Head of caudate nucleus (tissue), 42 donors: ENCODE measurements at regions not wholly inside any gene's neighbourhood (a gene's known extent, or its start where the extent isn't known, plus 50 kb on each side); places are given as distances from the start of the nearest gene placed in this dataset.

ENCODE experiments used
- DNase-seq, 42 donors: peaks; one replicate each; pipeline versions ENCODE4 v3.0.0 to v3.0.0-alpha.2; 2020 to 2021; ENCODE audit warnings: mixed read lengths in 7 of 42
- intact Hi-C: fragments of 100-400 bp; cut with DNase I; formaldehyde crosslinking; loops from one replicate; pipeline ENCODE4 v1.15.0; 2022

DNA sequence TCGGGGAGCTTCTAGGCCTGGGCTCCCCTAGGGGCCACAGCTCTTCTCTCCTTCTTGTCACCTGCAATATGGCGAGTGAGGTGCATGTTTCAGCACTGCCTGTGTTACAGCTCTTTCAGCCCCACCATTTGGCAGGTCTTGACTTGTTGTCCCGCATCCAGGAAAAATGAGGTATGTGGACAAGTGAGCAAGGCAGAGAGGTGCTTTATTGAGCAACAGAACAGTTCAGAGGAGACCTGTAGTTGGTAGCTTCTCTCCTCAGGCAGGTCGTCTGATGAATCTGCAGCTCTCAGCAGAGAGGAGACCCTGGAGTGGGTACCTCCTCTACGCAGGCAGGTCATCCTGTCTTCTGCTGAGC, 208.2 kb upstream of the USP25 start:
- peak in 1 of 42 donors; percentile 27 for DNase-seq
- intact Hi-C loops = no loop called here

DNA sequence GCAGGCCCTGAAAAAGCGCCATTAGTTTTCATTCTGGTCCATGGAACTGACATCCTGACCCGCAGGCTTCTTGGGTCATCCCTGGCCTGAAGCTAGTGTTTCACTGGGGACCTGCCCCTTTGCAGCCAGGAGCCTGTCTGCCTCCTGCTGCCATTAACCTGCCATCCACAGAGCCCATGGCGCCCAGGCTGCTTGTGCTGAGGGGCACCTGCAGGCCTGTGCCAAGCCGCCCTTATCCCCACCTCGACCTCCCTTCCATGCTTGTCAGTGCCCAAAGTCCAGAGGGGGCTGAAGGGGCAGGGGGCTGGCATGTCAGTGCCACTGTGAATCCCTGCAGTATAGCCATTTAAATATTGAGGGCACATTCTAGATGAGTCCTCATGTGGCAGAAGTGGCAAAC, 207.6 kb upstream of the USP25 start:
- DNase-seq = no peak
- intact Hi-C loops = no loop called here

DNA sequence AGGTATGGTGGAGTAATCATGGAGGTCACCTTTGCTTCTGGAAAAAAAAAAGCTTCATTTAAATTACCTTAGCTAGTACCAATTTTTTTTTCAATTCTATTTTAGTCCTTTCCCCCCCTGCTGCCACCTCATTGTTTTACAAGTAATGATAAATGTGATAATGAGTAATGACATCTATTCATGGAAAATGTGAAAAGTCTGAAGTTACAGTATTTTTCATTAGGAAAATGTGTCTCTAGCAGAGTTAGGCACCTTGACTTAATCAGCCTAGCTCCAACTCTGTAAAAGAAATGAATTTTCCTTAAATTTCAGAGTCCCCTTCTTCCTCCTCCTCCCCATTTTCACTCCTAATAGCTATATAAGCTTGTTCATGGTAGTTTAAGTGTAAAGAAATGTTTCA, 204.9 kb upstream of the USP25 start:
- intact Hi-C loops = no loop called here
- no peak for DNase-seq

DNA sequence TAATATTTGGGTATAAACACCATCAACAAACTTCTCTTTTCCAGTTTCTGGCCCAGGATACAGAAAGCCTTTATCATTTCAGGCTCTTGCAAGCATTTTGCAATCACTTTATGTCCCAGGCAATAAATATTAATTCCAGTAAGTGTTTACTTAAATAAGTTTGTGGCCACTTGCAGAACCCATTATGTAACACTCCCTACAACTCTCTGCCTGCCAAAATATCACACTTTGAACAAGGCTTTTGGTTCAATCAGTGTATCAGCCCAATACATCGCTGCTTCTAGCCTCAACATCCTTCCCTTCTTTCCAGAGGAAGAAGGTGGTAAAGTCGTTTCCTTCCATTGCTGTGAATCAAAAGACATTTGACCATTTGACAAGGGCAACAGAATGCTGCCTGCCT, 203.0 kb upstream of the USP25 start:
- DNase-seq = no peak

DNA sequence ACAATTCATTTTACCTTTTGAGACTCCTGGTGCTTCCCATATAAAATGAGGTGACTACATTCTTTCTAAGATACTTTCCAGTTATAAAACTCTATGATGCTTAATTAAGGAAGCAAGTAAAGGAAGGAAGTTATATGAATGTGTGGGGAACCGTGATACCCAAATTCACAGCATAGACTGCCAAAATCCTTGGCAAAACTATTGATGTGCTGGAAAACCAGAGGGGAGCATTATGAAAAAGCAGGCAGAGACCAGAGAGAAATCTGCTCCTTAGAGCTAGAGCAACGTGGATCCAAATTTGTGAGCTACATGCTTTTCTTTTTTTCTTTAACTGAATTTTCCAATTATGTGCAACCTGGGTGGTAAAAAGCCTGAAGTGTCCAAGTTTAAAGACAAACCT, 201.4 kb upstream of the USP25 start:
- DNase-seq = no peak
- intact Hi-C loops = no loop called here

More for the DNA sequence above, 203.0 kb upstream of the USP25 start:
- intact Hi-C loops = no loop called here

DNA sequence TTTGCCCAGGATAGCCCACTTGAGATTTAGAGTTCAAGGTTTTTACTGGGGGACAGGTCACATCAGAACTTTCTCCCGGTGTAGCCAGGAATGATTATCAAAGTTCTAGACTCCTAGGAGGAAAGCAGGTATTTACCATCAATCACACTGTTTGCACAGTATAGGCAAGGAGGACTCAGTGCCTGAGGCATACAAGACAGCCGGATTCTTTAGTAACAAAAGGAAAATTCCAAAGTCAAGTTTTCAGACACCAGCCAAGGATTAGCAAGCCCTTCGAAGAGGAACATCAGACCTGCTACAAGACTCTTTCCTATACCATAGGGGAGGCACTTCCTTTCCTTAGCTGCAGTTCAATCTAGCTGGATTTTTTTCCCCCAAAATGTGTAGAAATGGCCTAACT, 197.8 kb upstream of the USP25 start:
- intact Hi-C loops = no loop called here
- DNase-seq = no peak

DNA sequence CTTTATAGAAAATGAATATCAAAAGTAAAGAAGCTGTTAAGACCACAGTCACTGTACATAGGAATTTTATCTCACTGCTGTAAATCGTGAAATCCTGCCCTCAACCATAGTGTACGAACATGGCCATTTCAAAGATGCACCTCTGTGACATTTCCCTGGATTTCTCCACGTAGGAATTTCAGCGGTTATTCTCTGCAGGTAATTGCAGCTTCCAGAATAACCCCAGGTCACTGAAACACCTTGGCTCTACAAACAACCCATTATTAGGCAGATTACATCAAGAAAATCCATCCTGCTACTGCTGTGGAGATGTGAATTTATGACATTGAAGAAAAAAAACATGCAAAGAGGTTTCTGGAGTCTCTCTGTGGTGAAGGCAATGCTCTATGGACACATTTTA, 196.2 kb upstream of the USP25 start:
- intact Hi-C loops = no loop called here
- no peak for DNase-seq

DNA sequence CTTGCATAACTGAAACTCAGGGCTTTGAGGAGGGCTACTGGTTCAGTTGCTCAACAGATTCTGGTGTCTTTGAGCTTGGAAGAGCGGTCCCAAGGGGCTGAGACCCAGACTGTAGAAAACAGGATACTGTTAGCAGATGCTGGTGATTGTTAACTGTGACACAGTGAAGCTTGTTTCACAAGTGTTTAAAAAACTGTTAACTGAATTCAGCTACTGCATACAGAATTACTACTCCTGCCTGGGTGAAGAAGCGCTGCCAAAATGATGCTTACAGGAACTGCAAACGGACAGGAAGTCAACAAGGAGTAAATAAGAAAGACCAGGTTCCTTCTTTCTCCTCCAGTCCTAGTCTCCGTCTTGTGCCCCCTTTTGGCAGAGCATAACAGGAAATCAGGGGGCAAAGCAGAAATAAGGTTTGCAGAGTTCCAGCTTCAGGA, 195.3 kb upstream of the USP25 start:
- no peak for DNase-seq
- intact Hi-C loops = no loop called here

DNA sequence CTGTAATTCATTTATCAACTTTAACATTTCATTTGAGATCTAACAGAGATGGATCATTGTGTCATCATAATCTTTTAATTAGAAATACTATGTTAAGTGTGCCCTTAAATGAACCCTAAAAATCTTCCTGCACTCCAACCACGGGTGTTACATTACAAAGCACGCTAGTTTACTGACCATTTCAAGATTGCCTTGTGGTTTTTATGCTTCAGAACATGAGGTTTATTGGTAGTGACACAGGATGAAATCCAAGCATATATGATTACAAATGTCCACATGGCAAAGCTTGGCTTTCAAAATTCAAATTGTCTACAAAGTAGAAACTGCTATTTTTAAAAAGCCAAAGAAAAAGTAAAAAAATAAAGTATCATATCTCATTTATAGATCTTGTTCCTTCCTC, 190.4 kb upstream of the USP25 start:
- DNase-seq = no peak
- intact Hi-C loops = no loop called here

DNA sequence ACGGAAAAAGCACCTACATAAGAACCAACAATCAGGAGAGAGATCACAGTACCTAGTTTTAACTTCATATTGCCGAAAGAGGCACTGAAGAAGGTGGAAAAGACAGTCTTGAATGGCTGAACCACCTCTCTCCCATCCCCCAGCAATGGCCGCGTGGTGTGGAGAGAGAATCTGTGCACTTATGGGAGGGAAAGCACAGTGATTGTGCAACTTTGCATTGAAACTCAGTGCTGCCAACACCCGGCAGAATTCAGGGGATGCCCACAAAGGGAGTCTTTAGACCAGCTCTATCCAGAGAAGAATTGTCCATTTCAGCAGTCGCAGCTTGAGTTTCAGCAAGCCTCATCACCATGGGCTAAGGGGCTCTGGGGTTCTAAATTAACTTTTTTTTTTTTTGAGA, 186.3 kb upstream of the USP25 start:
- intact Hi-C loops = no loop called here
- no peak for DNase-seq

DNA sequence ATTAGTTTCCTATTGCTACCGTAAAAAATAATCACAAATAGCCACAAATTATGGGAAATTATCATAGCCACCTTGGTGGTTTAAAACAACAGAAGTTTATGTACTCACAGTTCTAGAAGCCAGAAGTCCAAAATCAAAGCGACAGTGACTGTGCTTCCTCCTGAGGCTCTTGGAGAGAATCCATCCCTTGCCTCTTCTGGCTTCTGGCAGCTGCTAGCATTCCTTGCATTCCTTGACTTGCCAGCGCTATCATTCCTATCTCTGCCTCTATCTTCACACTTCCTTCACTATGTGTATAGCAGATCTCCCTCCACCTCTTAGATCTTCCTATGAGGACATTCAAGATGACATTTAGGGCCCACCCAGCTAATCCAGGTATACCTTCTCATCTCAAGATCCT, 180.1 kb upstream of the USP25 start:
- no peak for DNase-seq
- intact Hi-C loops = no loop called here

DNA sequence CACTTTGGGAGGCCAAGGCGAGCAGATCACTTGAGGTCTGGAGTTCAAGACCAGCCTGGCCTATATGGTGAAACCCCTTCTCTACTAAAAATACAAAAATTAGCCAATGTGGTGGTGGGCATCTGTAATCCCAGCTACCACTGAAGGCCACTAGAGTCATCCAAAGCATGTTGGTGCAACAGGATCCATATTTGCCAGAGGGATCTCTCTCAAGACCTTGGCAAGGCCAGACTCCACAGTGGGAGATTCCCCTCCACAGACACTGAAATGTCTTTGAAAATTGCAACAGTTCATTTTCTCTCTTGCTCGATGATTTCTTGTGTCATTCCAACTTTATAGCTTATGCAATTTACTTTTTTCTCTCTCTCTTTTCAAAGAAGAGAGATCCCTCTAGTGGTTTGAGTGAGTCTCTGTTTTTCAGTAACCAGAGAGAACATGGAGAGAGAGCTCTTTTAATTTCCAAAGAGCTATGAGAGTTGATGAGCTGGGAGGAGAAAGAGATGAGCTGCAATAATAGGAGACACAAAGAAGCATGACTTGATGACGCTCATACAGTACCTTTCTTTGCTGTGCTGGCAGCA, 176.8 kb upstream of the USP25 start:
- intact Hi-C loops = no loop called here
- DNase-seq = no peak

DNA sequence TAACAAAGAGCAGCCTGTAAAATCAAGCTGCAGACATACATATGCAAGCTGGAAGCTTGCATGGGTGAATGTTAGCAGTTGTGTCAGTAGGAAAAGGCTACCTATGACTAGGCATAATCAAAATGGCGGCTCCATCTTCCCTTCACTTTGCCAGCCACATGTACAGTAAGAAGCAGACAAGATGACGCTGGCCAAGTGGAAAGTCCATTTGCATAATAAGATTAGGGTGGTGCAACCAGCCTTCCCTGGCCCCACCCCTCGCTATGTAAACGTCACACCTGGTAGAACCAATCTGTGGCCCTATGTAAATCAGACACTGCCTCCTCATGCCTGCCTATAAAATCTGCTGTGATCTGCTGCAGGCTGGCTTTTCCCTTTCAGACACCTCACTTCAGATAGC, 171.9 kb upstream of the USP25 start:
- no peak for DNase-seq
- intact Hi-C loops = no loop called here

DNA sequence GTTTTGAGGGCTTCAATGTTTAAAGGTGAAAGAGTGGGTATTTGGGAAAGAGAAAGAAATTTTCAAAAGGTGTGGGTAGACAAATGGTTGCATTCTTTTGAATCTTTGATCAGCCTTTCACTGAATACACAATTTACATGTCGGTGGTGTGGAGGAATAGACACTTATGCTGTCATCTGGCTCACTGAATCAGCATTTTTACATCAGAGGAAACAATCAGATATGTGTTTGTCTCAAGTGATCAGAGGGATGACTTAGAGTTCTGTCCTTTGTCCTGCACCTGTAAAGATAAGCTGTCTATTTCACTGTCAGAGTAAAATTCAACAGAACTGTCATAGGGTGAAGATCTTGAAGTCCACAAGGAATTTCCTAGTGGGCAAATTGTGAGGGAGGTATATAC, 170.9 kb upstream of the USP25 start:
- intact Hi-C loops = no loop called here
- DNase-seq = no peak

DNA sequence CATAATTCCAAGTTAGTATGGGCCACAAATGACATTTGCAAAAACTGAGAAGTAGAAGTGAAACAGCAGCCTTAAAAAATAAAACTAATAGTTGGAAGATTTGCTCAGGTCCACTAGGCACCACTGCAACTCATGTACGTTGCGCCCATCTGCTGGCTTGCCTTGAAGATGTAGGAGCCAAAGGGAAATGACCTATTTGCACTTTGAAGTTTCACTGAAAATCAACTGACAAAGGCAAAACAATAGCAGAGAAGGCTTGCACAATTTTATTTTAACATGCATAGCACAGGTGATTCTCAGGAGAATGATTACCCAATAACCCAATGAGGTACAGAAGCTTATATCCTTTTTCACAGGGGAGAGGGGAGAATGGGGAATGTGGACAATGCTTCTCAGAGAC, 170.1 kb upstream of the USP25 start:
- DNase-seq = no peak
- intact Hi-C loops = no loop called here

DNA sequence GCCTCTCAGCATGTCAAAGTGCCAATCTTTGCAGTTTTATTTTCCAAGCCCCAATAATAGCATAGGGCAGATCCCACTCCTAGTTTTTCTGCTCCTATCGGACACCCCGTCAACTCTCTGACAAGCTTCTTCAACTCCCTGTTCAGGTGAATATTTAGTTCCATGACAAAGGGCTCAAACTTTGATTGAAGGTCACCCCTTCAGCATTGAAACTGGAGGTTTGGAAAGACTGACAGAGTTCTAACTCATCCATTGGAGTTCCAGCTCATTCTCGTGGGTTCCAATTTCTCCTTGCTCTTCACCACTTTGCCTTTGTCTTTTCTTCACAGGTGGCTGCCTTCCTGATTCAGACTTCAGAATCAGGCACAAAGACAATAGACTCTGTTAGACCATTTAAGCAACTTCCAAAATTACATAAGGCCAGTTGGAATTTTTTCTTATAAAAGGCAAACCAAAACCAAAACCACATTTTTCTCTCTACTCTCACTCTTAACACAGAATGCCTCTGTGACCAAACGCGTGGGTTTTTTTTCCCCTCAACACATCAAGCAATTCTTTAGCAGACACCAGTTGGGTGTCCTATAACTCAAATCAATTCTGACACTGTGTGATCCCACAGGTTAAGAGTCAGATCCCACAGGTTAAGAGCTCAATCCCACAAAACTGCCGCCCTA, 169.3 kb upstream of the USP25 start:
- no peak for DNase-seq
- intact Hi-C loops = no loop called here

DNA sequence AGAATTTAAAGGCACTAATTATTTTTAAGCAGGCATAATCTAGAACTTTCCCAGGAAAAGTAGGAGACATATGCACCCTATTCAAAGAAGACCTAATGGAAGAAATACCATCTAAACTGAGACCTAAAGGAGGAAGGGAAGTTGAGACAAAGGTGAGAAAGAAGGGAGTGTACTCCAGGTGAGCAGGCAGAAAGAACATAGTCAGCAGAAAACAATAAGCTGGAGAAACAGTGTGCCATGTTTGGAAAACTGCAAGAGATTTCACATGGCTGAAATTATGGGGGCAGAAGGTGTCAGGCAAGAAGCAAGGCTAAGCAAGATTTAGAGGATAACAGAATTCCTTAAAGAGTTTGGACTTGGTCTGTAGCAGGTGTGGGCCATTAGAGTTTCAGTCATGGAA, 167.0 kb upstream of the USP25 start:
- intact Hi-C loops = no loop called here
- no peak for DNase-seq

DNA sequence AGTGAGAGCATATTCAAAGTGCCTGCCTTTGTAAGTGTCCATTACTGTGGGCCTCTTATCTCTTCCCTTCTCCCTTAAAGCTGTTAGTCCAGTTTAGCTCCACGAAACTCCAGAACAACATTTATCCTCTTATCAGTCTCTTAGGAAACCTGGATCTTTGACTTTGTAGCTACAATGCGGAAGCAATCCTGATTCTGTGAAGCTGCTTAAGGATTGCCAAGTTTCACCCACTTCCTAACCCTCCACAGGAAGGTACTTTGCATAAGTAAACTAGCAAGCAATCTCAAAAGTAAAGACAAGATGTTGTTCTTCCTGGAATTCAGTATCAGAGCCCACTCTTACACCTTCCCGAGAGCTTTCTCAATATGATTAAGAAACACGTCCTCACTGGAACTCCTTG, 164.9 kb upstream of the USP25 start:
- DNase-seq = no peak
- intact Hi-C loops = no loop called here

DNA sequence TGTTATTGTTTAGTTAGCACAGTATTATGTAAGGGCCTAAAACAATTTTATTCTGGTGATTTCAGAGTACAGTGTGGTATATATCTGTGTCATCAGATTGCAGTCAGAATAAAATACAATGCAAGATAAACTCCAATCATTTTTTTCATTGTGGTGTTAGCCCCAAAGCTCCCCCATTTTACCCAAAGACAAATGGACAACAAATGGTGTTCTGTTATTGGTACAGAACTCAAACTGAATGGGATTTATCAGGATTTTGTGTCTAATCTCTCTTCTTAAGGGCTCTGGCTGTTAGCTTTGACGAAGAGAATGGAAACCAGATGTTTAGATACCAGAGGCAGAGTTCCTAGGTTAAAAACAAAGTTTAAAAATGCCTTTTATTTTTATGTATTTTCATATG, 163.1 kb upstream of the USP25 start:
- DNase-seq = no peak
- intact Hi-C loops = no loop called here

DNA sequence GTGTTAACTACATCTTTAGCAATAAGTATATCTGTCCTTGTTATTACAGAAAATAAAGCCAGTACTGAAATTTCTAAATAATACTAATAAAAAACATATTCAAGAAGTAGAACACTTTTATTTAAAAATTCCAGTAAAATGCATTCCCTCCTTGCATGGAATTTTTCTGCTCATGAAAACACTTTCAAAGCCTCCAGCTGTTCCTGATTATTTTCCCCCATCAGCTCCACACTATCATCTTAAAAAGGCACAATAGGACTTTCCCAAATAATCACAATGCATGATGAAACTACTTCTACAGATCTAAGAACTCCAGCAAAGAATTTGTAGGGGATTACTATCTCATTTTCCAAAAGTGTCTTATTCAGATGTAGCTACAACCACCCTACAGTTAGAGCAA, 162.6 kb upstream of the USP25 start:
- no peak for DNase-seq
- intact Hi-C loops = no loop called here

DNA sequence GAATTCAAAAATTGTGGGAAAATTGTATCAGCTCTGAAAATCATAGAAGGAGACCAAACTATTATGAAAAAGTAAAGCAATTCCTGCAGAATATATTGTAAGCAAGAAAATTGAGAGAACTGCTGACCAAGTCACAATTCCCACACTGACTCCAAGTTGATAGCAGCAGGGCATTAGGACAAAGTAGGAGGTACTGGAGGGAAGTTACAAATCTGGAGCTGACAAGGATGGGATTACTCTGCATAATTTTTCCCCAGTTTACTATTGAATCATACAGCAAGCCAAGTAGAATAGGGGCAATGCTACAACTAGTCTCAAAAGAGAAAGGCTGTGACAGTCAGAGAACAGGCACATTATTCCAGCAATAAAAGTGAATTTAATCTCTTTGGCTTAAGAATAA, 161.3 kb upstream of the USP25 start:
- intact Hi-C loops = no loop called here
- no peak for DNase-seq
